HT-29 (cell line): ENCODE measurements at regions not wholly inside any gene's neighbourhood (a gene's known extent, or its start where the extent isn't known, plus 50 kb on each side); places are given as distances from the start of the nearest gene placed in this dataset.
"Not testable (repeated sequence)": the region's sequence is repeated elsewhere in the genome, so short reads cannot be mapped to it uniquely, and the experiment has no call there.

Experiments
- DNase-seq: peaks from one replicate; pipeline ENCODE4 v3.0.0-alpha.2; 2015; ENCODE audit warnings: low spot score

GRCh38 chr16:16448423-16448822 is 69.5 kb downstream of the NPIPA7 start:
- DNase-seq, result not testable (repeated sequence)

- DNase-seq, result not testable (repeated sequence)
These were observed 70.8 kb downstream of the NPIPA7 start for GRCh38 chr16:16449712-16450237.

- DNase-seq, result not testable (repeated sequence)
These were observed 72.9 kb downstream of the NPIPA7 start for GRCh38 chr16:16451721-16452410.

GRCh38 chr16:16458579-16458978 is 79.6 kb downstream of the NPIPA7 start:
- not testable (repeated sequence) for DNase-seq

- DNase-seq, result not testable (repeated sequence)
These were observed 84.9 kb downstream of the NPIPA7 start for GRCh38 chr16:16463792-16464191.

GRCh38 chr16:16488919-16489318 is 110.0 kb downstream of the NPIPA7 start:
- not testable (repeated sequence) for DNase-seq

- DNase-seq, result not testable (repeated sequence)
These were observed 110.5 kb downstream of the NPIPA7 start for GRCh38 chr16:16489466-16489865.

- not testable (repeated sequence) for DNase-seq
These were observed 115.2 kb downstream of the NPIPA7 start for GRCh38 chr16:16494114-16494513.

GRCh38 chr16:16494998-16495397 is 116.1 kb downstream of the NPIPA7 start:
- DNase-seq, result not testable (repeated sequence)

GRCh38 chr16:16499875-16500274 is 120.9 kb downstream of the NPIPA7 start:
- not testable (repeated sequence) for DNase-seq

- DNase-seq, result not testable (repeated sequence)
These were observed 128.1 kb downstream of the NPIPA7 start for GRCh38 chr16:16507041-16507440.

GRCh38 chr16:16508344-16508743 is 129.4 kb downstream of the NPIPA7 start:
- DNase-seq, result not testable (repeated sequence)

- not testable (repeated sequence) for DNase-seq
These were observed 140.5 kb downstream of the NPIPA7 start for GRCh38 chr16:16519395-16519794.

GRCh38 chr16:16521239-16522002 is 142.5 kb downstream of the NPIPA7 start:
- not testable (repeated sequence) for DNase-seq

- DNase-seq, result not testable (repeated sequence)
These were observed 148.1 kb downstream of the NPIPA7 start for GRCh38 chr16:16526998-16527397.

- DNase-seq, result not testable (repeated sequence)
These were observed 151.8 kb downstream of the NPIPA7 start for GRCh38 chr16:16530744-16531143.

GRCh38 chr16:16535565-16535964 is 156.6 kb downstream of the NPIPA7 start:
- not testable (repeated sequence) for DNase-seq

GRCh38 chr16:16536151-16536550 is 157.2 kb downstream of the NPIPA7 start:
- DNase-seq, result not testable (repeated sequence)

GRCh38 chr16:16549710-16550109 is 170.8 kb downstream of the NPIPA7 start:
- DNase-seq, result not testable (repeated sequence)

GRCh38 chr16:16550824-16551223 is 171.9 kb downstream of the NPIPA7 start:
- not testable (repeated sequence) for DNase-seq

GRCh38 chr16:16552819-16553340 is 173.9 kb downstream of the NPIPA7 start:
- DNase-seq, result not testable (repeated sequence)

GRCh38 chr16:16559179-16559740 is 180.3 kb downstream of the NPIPA7 start:
- DNase-seq, result not testable (repeated sequence)
